Ramos (cell line): ENCODE measurements at regions not wholly inside any gene's neighbourhood (a gene's known extent, or its start where the extent isn't known, plus 50 kb on each side); places are given as distances from the start of the nearest gene placed in this dataset.

Source experiments
- in situ Hi-C: fragments of 300-500 bp; cut with MboI; formaldehyde crosslinking; loops from one replicate; pipeline ENCODE4 v1.14.3; 2022; ENCODE audit warnings: low sequenced_read_pairs; ENCODE audit not compliant: unreplicated experiment

- in situ Hi-C loops, result no loop called here
Observed at GRCh38 chr7:13159467-13160184, 472.2 kb downstream of the ARL4A start.

GRCh38 chr7:13161125-13161524 is 473.7 kb downstream of the ARL4A start:
- in situ Hi-C loops, result no loop called here

GRCh38 chr7:13165854-13166253 is 478.4 kb downstream of the ARL4A start:
- in situ Hi-C loops, result no loop called here

- in situ Hi-C loops, result no loop called here
Observed at GRCh38 chr7:13166801-13167200, 479.4 kb downstream of the ARL4A start.

GRCh38 chr7:13169356-13169755 is 481.9 kb downstream of the ARL4A start:
- in situ Hi-C loops, result no loop called here

- in situ Hi-C loops, result no loop called here
Observed at GRCh38 chr7:13174991-13175390, 487.6 kb downstream of the ARL4A start.

GRCh38 chr7:13179011-13179582 is 491.7 kb downstream of the ARL4A start:
- in situ Hi-C loops, result no loop called here

GRCh38 chr7:13179775-13180523 is 492.5 kb downstream of the ARL4A start:
- in situ Hi-C loops, result no loop called here

- in situ Hi-C loops, result no loop called here
Observed at GRCh38 chr7:13181216-13181615, 493.8 kb downstream of the ARL4A start.

GRCh38 chr7:13185139-13185538 is 497.7 kb downstream of the ARL4A start:
- in situ Hi-C loops, result no loop called here

- in situ Hi-C loops, result no loop called here
Observed at GRCh38 chr7:13188236-13188805, 500.9 kb downstream of the ARL4A start.

- in situ Hi-C loops, result no loop called here
Observed at GRCh38 chr7:13188922-13189321, 501.5 kb downstream of the ARL4A start.

GRCh38 chr7:13189668-13190067 is 502.2 kb downstream of the ARL4A start:
- in situ Hi-C loops, result no loop called here

GRCh38 chr7:13197501-13197900 is 510.1 kb downstream of the ARL4A start:
- in situ Hi-C loops, result no loop called here

- in situ Hi-C loops, result no loop called here
Observed at GRCh38 chr7:13198036-13198435, 510.6 kb downstream of the ARL4A start.

GRCh38 chr7:13198727-13199126 is 511.3 kb downstream of the ARL4A start:
- in situ Hi-C loops, result no loop called here

GRCh38 chr7:13201628-13202027 is 514.2 kb downstream of the ARL4A start:
- in situ Hi-C loops, result no loop called here

GRCh38 chr7:13217768-13218167 is 530.3 kb downstream of the ARL4A start:
- in situ Hi-C loops, result no loop called here

- in situ Hi-C loops, result no loop called here
Observed at GRCh38 chr7:13225068-13225467, 537.6 kb downstream of the ARL4A start.

GRCh38 chr7:13226385-13226784 is 539.0 kb downstream of the ARL4A start:
- in situ Hi-C loops, result no loop called here

- in situ Hi-C loops, result no loop called here
Observed at GRCh38 chr7:13231216-13231615, 543.8 kb downstream of the ARL4A start.
